ENCODE measurements at regions not wholly inside any gene's neighbourhood (a gene's known extent, or its start where the extent isn't known, plus 50 kb on each side); places are given as distances from the start of the nearest gene placed in this dataset.

DNA sequence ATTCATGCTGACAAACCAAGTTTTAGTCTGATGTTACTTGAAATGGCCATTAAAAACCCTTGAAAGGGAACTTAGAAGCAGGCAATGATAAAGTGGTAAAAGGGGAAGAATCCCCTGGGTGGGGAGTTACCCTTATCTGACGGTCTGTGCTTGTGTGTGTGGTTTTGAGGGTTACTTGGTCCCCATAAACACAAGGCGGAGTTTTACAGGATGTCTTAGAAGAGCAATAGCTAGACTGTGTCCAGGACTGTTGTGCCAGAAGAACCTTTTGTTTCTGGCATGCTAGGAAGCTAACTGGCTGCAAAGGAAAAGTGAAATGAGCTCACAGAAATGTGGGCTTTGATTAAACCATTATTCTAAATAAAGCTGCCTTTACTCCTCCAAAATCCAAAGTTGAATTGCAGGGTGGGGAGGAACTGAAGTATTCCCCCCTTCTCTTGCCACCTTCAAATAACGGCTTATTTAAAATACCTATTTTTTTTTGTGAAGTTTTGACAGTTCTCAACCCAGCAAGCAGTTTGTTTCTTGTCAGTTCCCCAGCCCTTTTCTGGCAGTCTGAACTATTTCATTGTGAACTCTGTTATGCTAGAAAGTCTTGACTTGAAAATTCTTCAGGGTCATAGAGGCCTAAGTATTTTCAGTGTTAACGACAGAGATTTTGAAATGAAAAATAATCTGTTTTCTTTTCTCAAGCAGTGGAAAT is 443.5 kb downstream of the OTOL1 start:
- Mint-ChIP-seq H3K4me1 (peaks cover 16% of the 10 kb centered on the region), H3K27me3 (ENCODE audit: low read depth) (no peaks in the 10 kb centered on the region), H3K9me3 (peaks cover 46% of the 10 kb centered on the region), H3K4me3 (no peak overlapping the region), H3K27ac (no peak overlapping the region), H3K36me3 (peaks cover 8% of the 10 kb centered on the region; the same call in 1 of the 2 replicates)
- no peak for DNase-seq (ENCODE audit: low spot score)
- no peak for ATAC-seq
- CTCF ChIA-PET: no interaction called here
- POLR2A ChIA-PET: no interaction called here
- TF ChIP-seq GABPB1 (CRISPR knock-in tag; IDR thresholded peaks at IDR 0.05) (no peak), NR1H2 (CRISPR knock-in tag; IDR thresholded peaks at IDR 0.05) (no peak), NR3C1 (CRISPR knock-in tag; conservative IDR thresholded peaks at IDR 0.05; ENCODE audit: low read depth) (no peak), MYBL2 (CRISPR knock-in tag; IDR thresholded peaks at IDR 0.05) (no peak), ESRRA (CRISPR knock-in tag; IDR thresholded peaks at IDR 0.05; ENCODE audit: borderline replicate concordance) (no peak)

DNA sequence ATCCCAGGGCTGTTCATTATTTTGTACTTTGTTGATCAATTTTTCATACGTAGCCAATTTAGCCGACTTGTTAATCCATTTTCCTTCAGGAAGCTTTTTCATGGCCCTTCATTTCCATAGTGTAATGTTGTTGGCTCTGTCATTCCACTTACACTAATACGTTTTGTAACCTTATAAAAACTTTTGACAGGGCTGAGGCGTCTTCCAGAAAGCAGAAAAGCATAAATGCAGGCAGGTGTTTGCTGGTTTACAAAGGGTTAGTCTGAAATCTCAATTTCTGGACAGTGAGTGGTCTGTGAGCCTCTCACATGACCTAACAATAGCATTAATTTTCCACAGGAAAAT is 444.0 kb downstream of the OTOL1 start:
- no peak for TF ChIP-seq EMX1 (CRISPR knock-in tag; IDR thresholded peaks at IDR 0.05)
- no peak for TF ChIP-seq MXD4 (CRISPR knock-in tag; IDR thresholded peaks at IDR 0.05; ENCODE audit: borderline replicate concordance)
- no peak for TF ChIP-seq OVOL2 (CRISPR knock-in tag; IDR thresholded peaks at IDR 0.05; ENCODE audit: borderline replicate concordance)
- TF ChIP-seq MYBL2 (CRISPR knock-in tag; IDR thresholded peaks at IDR 0.05): no peak
- no peak for TF ChIP-seq SP1 (CRISPR knock-in tag; conservative IDR thresholded peaks at IDR 0.05)
- no peak for TF ChIP-seq SOX15 (CRISPR knock-in tag; IDR thresholded peaks at IDR 0.05)
- TF ChIP-seq, protein P1, sequence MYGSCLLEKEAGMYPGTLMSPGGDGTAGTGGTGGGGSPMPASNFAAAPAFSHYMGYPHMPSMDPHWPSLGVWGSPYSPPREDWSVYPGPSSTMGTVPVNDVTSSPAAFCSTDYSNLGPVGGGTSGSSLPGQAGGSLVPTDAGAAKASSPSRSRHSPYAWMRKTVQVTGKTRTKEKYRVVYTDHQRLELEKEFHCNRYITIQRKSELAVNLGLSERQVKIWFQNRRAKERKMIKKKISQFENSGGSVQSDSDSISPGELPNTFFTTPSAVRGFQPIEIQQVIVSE (CRISPR knock-in tag; IDR thresholded peaks at IDR 0.05; ENCODE audit: borderline replicate concordance): no peak
- TF ChIP-seq GRHL2 (CRISPR knock-in tag; IDR thresholded peaks at IDR 0.05; ENCODE audit: insufficient replicate concordance, severe bottlenecking): no peak
- Mint-ChIP-seq H3K9me3 (peaks cover 46% of the 10 kb centered on the region), H3K27me3 (ENCODE audit: low read depth) (no peaks in the 10 kb centered on the region), H3K4me3 (no peak overlapping the region), H3K36me3 (peaks cover 13% of the 10 kb centered on the region; the same call in 1 of the 2 replicates), H3K4me1 (peaks cover 16% of the 10 kb centered on the region), H3K27ac (no peak overlapping the region)
- ATAC-seq: no peak
- ChIA-PET POLR2A (no interaction called here), CTCF (no interaction called here)
- no peak for DNase-seq (ENCODE audit: low spot score)

DNA sequence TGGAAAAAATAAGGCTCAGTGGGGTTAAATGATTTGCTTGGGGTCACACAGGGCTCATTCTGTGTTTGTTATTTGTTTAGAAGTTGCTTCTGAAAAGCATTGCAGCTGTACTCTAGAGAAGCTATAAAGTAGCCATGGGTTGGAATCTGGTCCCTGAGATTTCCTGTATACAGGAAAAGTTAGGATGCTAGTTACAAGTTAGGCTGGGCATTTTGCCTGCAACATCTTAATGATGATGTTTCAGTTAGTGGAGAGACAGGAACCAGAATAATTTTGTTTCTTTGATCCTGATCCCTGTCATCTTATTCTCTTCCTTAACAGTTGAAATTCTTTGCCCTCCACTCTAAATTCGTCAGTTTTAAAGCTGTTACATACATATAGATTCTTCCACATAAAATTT is 445.3 kb downstream of the OTOL1 start:
- Mint-ChIP-seq H3K27ac (no peak overlapping the region), H3K9me3 (peaks cover 39% of the 10 kb centered on the region), H3K36me3 (peaks cover 14% of the 10 kb centered on the region; the same call in 1 of the 2 replicates), H3K4me1 (peaks cover 16% of the 10 kb centered on the region), H3K4me3 (no peak overlapping the region), H3K27me3 (ENCODE audit: low read depth) (no peaks in the 10 kb centered on the region)
- ChIA-PET CTCF (no interaction called here), POLR2A (no interaction called here)
- ATAC-seq: no peak
- no peak for DNase-seq (ENCODE audit: low spot score)
- TF ChIP-seq, protein P2, sequence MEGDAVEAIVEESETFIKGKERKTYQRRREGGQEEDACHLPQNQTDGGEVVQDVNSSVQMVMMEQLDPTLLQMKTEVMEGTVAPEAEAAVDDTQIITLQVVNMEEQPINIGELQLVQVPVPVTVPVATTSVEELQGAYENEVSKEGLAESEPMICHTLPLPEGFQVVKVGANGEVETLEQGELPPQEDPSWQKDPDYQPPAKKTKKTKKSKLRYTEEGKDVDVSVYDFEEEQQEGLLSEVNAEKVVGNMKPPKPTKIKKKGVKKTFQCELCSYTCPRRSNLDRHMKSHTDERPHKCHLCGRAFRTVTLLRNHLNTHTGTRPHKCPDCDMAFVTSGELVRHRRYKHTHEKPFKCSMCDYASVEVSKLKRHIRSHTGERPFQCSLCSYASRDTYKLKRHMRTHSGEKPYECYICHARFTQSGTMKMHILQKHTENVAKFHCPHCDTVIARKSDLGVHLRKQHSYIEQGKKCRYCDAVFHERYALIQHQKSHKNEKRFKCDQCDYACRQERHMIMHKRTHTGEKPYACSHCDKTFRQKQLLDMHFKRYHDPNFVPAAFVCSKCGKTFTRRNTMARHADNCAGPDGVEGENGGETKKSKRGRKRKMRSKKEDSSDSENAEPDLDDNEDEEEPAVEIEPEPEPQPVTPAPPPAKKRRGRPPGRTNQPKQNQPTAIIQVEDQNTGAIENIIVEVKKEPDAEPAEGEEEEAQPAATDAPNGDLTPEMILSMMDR (IDR thresholded peaks at IDR 0.05): no peak
- TF ChIP-seq, protein P3, sequence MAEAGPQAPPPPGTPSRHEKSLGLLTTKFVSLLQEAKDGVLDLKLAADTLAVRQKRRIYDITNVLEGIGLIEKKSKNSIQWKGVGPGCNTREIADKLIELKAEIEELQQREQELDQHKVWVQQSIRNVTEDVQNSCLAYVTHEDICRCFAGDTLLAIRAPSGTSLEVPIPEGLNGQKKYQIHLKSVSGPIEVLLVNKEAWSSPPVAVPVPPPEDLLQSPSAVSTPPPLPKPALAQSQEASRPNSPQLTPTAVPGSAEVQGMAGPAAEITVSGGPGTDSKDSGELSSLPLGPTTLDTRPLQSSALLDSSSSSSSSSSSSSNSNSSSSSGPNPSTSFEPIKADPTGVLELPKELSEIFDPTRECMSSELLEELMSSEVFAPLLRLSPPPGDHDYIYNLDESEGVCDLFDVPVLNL (CRISPR knock-in tag; IDR thresholded peaks at IDR 0.05; ENCODE audit: borderline replicate concordance, low read depth): no peak
- TF ChIP-seq, protein P4, sequence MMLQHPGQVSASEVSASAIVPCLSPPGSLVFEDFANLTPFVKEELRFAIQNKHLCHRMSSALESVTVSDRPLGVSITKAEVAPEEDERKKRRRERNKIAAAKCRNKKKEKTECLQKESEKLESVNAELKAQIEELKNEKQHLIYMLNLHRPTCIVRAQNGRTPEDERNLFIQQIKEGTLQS (CRISPR knock-in tag; conservative IDR thresholded peaks at IDR 0.05): no peak
- TF ChIP-seq, protein P5, sequence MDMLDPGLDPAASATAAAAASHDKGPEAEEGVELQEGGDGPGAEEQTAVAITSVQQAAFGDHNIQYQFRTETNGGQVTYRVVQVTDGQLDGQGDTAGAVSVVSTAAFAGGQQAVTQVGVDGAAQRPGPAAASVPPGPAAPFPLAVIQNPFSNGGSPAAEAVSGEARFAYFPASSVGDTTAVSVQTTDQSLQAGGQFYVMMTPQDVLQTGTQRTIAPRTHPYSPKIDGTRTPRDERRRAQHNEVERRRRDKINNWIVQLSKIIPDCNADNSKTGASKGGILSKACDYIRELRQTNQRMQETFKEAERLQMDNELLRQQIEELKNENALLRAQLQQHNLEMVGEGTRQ (CRISPR knock-in tag; IDR thresholded peaks at IDR 0.05): no peak
- TF ChIP-seq, protein P6, sequence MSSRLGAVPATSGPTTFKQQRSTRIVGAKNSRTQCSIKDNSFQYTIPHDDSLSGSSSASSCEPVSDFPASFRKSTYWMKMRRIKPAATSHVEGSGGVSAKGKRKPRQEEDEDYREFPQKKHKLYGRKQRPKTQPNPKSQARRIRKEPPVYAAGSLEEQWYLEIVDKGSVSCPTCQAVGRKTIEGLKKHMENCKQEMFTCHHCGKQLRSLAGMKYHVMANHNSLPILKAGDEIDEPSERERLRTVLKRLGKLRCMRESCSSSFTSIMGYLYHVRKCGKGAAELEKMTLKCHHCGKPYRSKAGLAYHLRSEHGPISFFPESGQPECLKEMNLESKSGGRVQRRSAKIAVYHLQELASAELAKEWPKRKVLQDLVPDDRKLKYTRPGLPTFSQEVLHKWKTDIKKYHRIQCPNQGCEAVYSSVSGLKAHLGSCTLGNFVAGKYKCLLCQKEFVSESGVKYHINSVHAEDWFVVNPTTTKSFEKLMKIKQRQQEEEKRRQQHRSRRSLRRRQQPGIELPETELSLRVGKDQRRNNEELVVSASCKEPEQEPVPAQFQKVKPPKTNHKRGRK (CRISPR knock-in tag; IDR thresholded peaks at IDR 0.05; ENCODE audit: borderline replicate concordance): no peak
- TF ChIP-seq GRHL2 (CRISPR knock-in tag; IDR thresholded peaks at IDR 0.05; ENCODE audit: insufficient replicate concordance, severe bottlenecking) (no peak), PRRX2 (CRISPR knock-in tag; IDR thresholded peaks at IDR 0.05) (no peak), ZNF232 (CRISPR knock-in tag; IDR thresholded peaks at IDR 0.05) (no peak), ZNF317 (CRISPR knock-in tag; IDR thresholded peaks at IDR 0.05; ENCODE audit: borderline replicate concordance, low read depth) (no peak), JAZF1 (CRISPR knock-in tag; IDR thresholded peaks at IDR 0.05) (no peak)
- TF ChIP-seq, protein P7, sequence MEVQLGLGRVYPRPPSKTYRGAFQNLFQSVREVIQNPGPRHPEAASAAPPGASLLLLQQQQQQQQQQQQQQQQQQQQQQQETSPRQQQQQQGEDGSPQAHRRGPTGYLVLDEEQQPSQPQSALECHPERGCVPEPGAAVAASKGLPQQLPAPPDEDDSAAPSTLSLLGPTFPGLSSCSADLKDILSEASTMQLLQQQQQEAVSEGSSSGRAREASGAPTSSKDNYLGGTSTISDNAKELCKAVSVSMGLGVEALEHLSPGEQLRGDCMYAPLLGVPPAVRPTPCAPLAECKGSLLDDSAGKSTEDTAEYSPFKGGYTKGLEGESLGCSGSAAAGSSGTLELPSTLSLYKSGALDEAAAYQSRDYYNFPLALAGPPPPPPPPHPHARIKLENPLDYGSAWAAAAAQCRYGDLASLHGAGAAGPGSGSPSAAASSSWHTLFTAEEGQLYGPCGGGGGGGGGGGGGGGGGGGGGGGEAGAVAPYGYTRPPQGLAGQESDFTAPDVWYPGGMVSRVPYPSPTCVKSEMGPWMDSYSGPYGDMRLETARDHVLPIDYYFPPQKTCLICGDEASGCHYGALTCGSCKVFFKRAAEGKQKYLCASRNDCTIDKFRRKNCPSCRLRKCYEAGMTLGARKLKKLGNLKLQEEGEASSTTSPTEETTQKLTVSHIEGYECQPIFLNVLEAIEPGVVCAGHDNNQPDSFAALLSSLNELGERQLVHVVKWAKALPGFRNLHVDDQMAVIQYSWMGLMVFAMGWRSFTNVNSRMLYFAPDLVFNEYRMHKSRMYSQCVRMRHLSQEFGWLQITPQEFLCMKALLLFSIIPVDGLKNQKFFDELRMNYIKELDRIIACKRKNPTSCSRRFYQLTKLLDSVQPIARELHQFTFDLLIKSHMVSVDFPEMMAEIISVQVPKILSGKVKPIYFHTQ (CRISPR knock-in tag; IDR thresholded peaks at IDR 0.05): no peak
- TF ChIP-seq, protein P8, sequence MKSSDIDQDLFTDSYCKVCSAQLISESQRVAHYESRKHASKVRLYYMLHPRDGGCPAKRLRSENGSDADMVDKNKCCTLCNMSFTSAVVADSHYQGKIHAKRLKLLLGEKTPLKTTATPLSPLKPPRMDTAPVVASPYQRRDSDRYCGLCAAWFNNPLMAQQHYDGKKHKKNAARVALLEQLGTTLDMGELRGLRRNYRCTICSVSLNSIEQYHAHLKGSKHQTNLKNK (CRISPR knock-in tag; IDR thresholded peaks at IDR 0.05): no peak

All from WTC11 (cell line).